Panc1 (cell line): ENCODE measurements at regions not wholly inside any gene's neighbourhood (a gene's known extent, or its start where the extent isn't known, plus 50 kb on each side); places are given as distances from the start of the nearest gene placed in this dataset.

Source experiments
- ATAC-seq: fragments of 200-7000 bp; cut with Tn5 transposase; 2 replicates; pipeline ENCODE4 v1.9.1; 2020; ENCODE audit warnings: mild to moderate bottlenecking, moderate library complexity
- BruUV-seq: library from RNA; stranded (reverse); fragments of 400-500 nt; replicated peaks from 2 replicates; lab custom pipeline; 2021; lab: Mats Ljungman, UMichigan
- CTCF ChIA-PET: fragments of 300-600 bp; sonication (Branson Sonifier 250); formaldehyde crosslinking; loops from one replicate; lab custom pipeline; 2022; ENCODE audit warnings: antibody characterized with exemption; lab: Charles Lee
- POLR2A ChIA-PET: fragments of 300-600 bp; sonication (Branson Sonifier 250); formaldehyde crosslinking; loops from one replicate; lab custom pipeline; 2022; ENCODE audit warnings: antibody characterized with exemption; lab: Charles Lee
- DNase-seq: peaks from one replicate; pipeline ENCODE4 v3.0.0-alpha.2; 2010; ENCODE audit warnings: low read depth, low spot score
- H3K27ac ChIP-seq: 2 replicates; pipeline ENCODE4 v1.5.1; 2011; ENCODE audit warnings: mild to moderate bottlenecking, low read length, inconsistent platforms
- H3K27me3 ChIP-seq: fragments of 200-500 bp; sonication (Bioruptor generic); 2 replicates; pipeline ENCODE4 v1.6.0; 2014; ENCODE audit warnings: low read length, inconsistent platforms; ENCODE audit not compliant: control insufficient read depth, insufficient read depth
- H3K36me3 ChIP-seq: fragments of 200-500 bp; sonication (Bioruptor generic); 2 replicates; pipeline ENCODE4 v1.5.1; 2014; ENCODE audit warnings: inconsistent platforms, mild to moderate bottlenecking, low read length, moderate library complexity; ENCODE audit not compliant: control insufficient read depth, insufficient read depth
- H3K4me1 ChIP-seq: 2 replicates; pipeline ENCODE4 v1.5.1; 2011; ENCODE audit warnings: inconsistent platforms, mild to moderate bottlenecking, low read length, moderate library complexity; ENCODE audit not compliant: control insufficient read depth, insufficient read depth
- H3K4me3 ChIP-seq, 2 experiments: 2 replicates each; pipeline ENCODE4 v1.5.1; 2011 to 2012; ENCODE audit warnings: low read depth in 2 of 2, low read length in 2 of 2, mild to moderate bottlenecking in 2 of 2, inconsistent platforms in 1 of 2, moderate library complexity in 1 of 2
- H3K9me3 ChIP-seq: fragments of 200-500 bp; sonication (Bioruptor generic); 2 replicates; pipeline ENCODE4 v1.5.1; 2014; ENCODE audit warnings: low read depth, mild to moderate bottlenecking, inconsistent platforms, low read length, moderate library complexity; ENCODE audit not compliant: control insufficient read depth, insufficient read depth
- POLR2AphosphoS5 ChIP-seq: IDR thresholded peaks from 2 replicates; pipeline ENCODE4 v1.6.1; 2012; ENCODE audit warnings: mild to moderate bottlenecking, low read depth, low read length, moderate library complexity
- SIN3A ChIP-seq: IDR thresholded peaks from 2 replicates; pipeline ENCODE4 v1.6.1; 2012; ENCODE audit warnings: low read depth, mild to moderate bottlenecking, low read length, moderate library complexity, borderline replicate concordance; ENCODE audit not compliant: insufficient read depth
- TCF7L2 ChIP-seq: IDR thresholded peaks from 2 replicates; pipeline ENCODE4 v1.6.1; 2011; ENCODE audit warnings: mild to moderate bottlenecking, low read depth, low read length, inconsistent platforms
- in situ Hi-C: cut with HindIII; loops from 2 replicates; pipeline ENCODE4 v1.10.0; 2016; ENCODE audit warnings: low sequenced_read_pairs, low pct_unique_long_range_greater_than_20kb
- intact Hi-C: fragments of 100-400 bp; cut with micrococcal nuclease; formaldehyde crosslinking; loops from one replicate; pipeline ENCODE4 v1.10.0; 2022; ENCODE audit not compliant: unreplicated experiment
- TF ChIP-seq, protein P1 (sequence below): fragments of 450-650 bp; IDR thresholded peaks from 2 replicates; pipeline ENCODE4 v1.5.1; 2017; ENCODE audit warnings: mild to moderate bottlenecking
- TF ChIP-seq, protein P2 (sequence below), 2 experiments: IDR thresholded peaks; 2 replicates each; pipeline ENCODE4 v1.6.1; 2011 to 2012; ENCODE audit warnings: low read depth in 2 of 2, control low read depth in 1 of 2, low read length in 1 of 2, mild to moderate bottlenecking in 1 of 2, moderate library complexity in 1 of 2; ENCODE audit not compliant: insufficient read depth in 1 of 2

DNA sequence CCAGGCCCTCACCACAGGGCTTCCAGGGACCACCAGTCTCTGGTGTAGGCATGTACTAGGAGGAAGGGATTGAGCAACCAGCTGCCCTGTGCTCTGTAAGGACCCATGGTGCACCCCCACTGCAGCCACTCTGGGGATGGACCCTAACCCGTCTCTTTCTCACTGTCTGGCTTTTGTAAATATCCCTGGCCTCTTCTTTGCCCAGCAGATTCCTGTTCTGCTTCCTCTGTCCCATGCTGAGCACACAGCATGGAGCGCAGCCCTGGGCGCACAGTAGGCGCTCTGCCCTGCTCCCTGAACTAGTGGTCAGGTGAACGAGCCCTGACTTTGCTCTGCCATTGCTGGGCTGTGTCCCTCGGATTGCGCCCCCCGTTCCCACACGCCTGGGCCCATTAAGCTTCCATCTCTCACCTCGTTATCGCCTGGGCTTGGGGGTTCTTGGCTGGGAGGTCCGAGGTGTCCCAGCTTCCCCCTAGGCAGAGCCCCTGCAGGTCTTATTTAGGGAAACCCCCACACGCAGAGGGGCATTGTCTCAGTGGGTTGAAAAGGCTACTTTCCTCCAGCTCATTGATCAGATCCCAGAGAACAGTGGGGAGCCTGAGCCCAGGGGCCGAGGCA, 162.1 kb downstream of the MYCN start:
- no TSS peak for BruUV-seq
- ChIA-PET CTCF (no interaction called here), POLR2A (no interaction called here)
- in situ Hi-C loops (no loop called here), intact Hi-C loops (no loop called here)
- ATAC-seq (no peak), DNase-seq (no peak)
- Histone ChIP-seq H3K27ac (no peak overlapping the region), H3K9me3 (no peaks in the 10 kb centered on the region), H3K4me3 (no peak overlapping the region), H3K4me1 (no peaks in the 10 kb centered on the region), H3K27me3 (no peaks in the 10 kb centered on the region), H3K36me3 (no peaks in the 10 kb centered on the region)
- TF ChIP-seq, protein P1, sequence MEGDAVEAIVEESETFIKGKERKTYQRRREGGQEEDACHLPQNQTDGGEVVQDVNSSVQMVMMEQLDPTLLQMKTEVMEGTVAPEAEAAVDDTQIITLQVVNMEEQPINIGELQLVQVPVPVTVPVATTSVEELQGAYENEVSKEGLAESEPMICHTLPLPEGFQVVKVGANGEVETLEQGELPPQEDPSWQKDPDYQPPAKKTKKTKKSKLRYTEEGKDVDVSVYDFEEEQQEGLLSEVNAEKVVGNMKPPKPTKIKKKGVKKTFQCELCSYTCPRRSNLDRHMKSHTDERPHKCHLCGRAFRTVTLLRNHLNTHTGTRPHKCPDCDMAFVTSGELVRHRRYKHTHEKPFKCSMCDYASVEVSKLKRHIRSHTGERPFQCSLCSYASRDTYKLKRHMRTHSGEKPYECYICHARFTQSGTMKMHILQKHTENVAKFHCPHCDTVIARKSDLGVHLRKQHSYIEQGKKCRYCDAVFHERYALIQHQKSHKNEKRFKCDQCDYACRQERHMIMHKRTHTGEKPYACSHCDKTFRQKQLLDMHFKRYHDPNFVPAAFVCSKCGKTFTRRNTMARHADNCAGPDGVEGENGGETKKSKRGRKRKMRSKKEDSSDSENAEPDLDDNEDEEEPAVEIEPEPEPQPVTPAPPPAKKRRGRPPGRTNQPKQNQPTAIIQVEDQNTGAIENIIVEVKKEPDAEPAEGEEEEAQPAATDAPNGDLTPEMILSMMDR, result no peak
- no peak for TF ChIP-seq SIN3A
- TF ChIP-seq TCF7L2, result no peak
- TF ChIP-seq POLR2AphosphoS5, result no peak
- TF ChIP-seq, protein P2, sequence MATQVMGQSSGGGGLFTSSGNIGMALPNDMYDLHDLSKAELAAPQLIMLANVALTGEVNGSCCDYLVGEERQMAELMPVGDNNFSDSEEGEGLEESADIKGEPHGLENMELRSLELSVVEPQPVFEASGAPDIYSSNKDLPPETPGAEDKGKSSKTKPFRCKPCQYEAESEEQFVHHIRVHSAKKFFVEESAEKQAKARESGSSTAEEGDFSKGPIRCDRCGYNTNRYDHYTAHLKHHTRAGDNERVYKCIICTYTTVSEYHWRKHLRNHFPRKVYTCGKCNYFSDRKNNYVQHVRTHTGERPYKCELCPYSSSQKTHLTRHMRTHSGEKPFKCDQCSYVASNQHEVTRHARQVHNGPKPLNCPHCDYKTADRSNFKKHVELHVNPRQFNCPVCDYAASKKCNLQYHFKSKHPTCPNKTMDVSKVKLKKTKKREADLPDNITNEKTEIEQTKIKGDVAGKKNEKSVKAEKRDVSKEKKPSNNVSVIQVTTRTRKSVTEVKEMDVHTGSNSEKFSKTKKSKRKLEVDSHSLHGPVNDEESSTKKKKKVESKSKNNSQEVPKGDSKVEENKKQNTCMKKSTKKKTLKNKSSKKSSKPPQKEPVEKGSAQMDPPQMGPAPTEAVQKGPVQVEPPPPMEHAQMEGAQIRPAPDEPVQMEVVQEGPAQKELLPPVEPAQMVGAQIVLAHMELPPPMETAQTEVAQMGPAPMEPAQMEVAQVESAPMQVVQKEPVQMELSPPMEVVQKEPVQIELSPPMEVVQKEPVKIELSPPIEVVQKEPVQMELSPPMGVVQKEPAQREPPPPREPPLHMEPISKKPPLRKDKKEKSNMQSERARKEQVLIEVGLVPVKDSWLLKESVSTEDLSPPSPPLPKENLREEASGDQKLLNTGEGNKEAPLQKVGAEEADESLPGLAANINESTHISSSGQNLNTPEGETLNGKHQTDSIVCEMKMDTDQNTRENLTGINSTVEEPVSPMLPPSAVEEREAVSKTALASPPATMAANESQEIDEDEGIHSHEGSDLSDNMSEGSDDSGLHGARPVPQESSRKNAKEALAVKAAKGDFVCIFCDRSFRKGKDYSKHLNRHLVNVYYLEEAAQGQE (IDR thresholded peaks at IDR 0.05; ENCODE audit: insufficient read depth in 1 of 2, low read depth in 2 of 2, low read length in 1 of 2), result no peak

- BruUV-seq, result no TSS peak
- DNase-seq, result no peak
- no peaks in the 10 kb centered on the region for H3K4me1 ChIP-seq
- H3K4me3 ChIP-seq, result no peak overlapping the region
- no peak overlapping the region for H3K27ac ChIP-seq
- ChIA-PET CTCF (no interaction called here), POLR2A (no interaction called here)
- no peak for TF ChIP-seq POLR2AphosphoS5
- no peak for TF ChIP-seq SIN3A
- TF ChIP-seq, protein P2 (IDR thresholded peaks at IDR 0.05; ENCODE audit: insufficient read depth in 1 of 2, low read depth in 2 of 2, low read length in 1 of 2), result no peak
- TF ChIP-seq, protein P1, result no peak
- no peak for TF ChIP-seq TCF7L2
- no peaks in the 10 kb centered on the region for H3K9me3 ChIP-seq
- no peaks in the 10 kb centered on the region for H3K27me3 ChIP-seq
- intact Hi-C loops, result no loop called here
- H3K36me3 ChIP-seq, result no peaks in the 10 kb centered on the region
- no peak for ATAC-seq
- in situ Hi-C loops, result no loop called here
Measured at GRCh38 chr2:16101196-16101595, 160.8 kb downstream of the MYCN start.
